ENCODE measurements at regions not wholly inside any gene's neighbourhood (a gene's known extent, or its start where the extent isn't known, plus 50 kb on each side); places are given as distances from the start of the nearest gene placed in this dataset.

GRCh38 chr2:51553476-51553875 lies 521.5 kb upstream of the NRXN1 start:
- TF ChIP-seq CTCF (IDR thresholded peaks at IDR 0.05; ENCODE audit: low read length) (no peak), EZH2 (optimal IDR thresholded peaks at IDR 0.05; ENCODE audit: low read depth, low read length) (no peak), EZH2phosphoT487 (IDR thresholded peaks at IDR 0.05; ENCODE audit: low read length) (no peak)
